Upper lobe of right lung (tissue), 1 donor: ENCODE measurements at regions not wholly inside any gene's neighbourhood (a gene's known extent, or its start where the extent isn't known, plus 50 kb on each side); places are given as distances from the start of the nearest gene placed in this dataset.

Source experiments
- ATAC-seq: fragments of 200-7000 bp; cut with Tn5 transposase; one replicate; pipeline ENCODE4 v1.9.1; 2020; ENCODE audit warnings: mild to moderate bottlenecking, moderate library complexity
- DNase-seq: peaks from one replicate; pipeline ENCODE4 v3.0.0-alpha.2; 2020
- H3K27ac ChIP-seq: fragments of 200-600 bp; one replicate; pipeline ENCODE4 v1.8.0; 2022
- H3K27me3 ChIP-seq: fragments of 200-600 bp; one replicate; pipeline ENCODE4 v1.8.0; 2022; ENCODE audit warnings: mild to moderate bottlenecking
- H3K36me3 ChIP-seq: fragments of 200-600 bp; one replicate; pipeline ENCODE4 v1.8.0; 2022
- H3K4me1 ChIP-seq: fragments of 200-600 bp; one replicate; pipeline ENCODE4 v1.8.0; 2022
- H3K4me3 ChIP-seq: fragments of 200-600 bp; one replicate; pipeline ENCODE4 v1.8.0; 2022; ENCODE audit warnings: mild to moderate bottlenecking
- H3K9me3 ChIP-seq: fragments of 200-600 bp; one replicate; pipeline ENCODE4 v1.8.0; 2022
- CTCF ChIP-seq: fragments of 200-600 bp; IDR thresholded peaks from one replicate; pipeline ENCODE4 v1.8.0; 2022; ENCODE audit warnings: antibody characterized with exemption
- intact Hi-C: fragments of 100-400 bp; cut with DNase I; formaldehyde crosslinking; loops from one replicate; pipeline ENCODE4 v1.11.0; 2022
- donor health status: DM: no; HTN: yes; CAD: no; lungs with severe emphysema.

GRCh38 chr3:34141841-34142337 is 343.5 kb downstream of the PDCD6IP start:
- intact Hi-C loops = no loop called here
- H3K4me1 ChIP-seq = no peaks in the 10 kb centered on the region
- DNase-seq (no peak), ATAC-seq (no peak)
- H3K27ac ChIP-seq = no peak overlapping the region
- TF ChIP-seq CTCF = no peak
- H3K9me3 ChIP-seq = no peaks in the 10 kb centered on the region
- no peaks in the 10 kb centered on the region for H3K27me3 ChIP-seq
- H3K36me3 ChIP-seq = no peaks in the 10 kb centered on the region
- H3K4me3 ChIP-seq = no peak overlapping the region

GRCh38 chr3:34145796-34146195 is 347.4 kb downstream of the PDCD6IP start:
- Histone ChIP-seq H3K27me3 (no peaks in the 10 kb centered on the region), H3K4me3 (no peak overlapping the region), H3K9me3 (no peaks in the 10 kb centered on the region), H3K36me3 (no peaks in the 10 kb centered on the region), H3K4me1 (no peaks in the 10 kb centered on the region), H3K27ac (no peak overlapping the region)
- intact Hi-C loops = no loop called here
- DNase-seq (no peak), ATAC-seq (no peak)
- no peak for TF ChIP-seq CTCF

- TF ChIP-seq CTCF = no peak
- DNase-seq (no peak), ATAC-seq (no peak)
- Histone ChIP-seq H3K9me3 (no peaks in the 10 kb centered on the region), H3K27me3 (no peaks in the 10 kb centered on the region), H3K4me1 (no peaks in the 10 kb centered on the region), H3K27ac (no peak overlapping the region), H3K4me3 (no peak overlapping the region), H3K36me3 (no peaks in the 10 kb centered on the region)
- intact Hi-C loops = no loop called here
These were observed 348.2 kb downstream of the PDCD6IP start for GRCh38 chr3:34146596-34146995.

- intact Hi-C loops = no loop called here
- DNase-seq = no peak
- Histone ChIP-seq H3K27ac (no peak overlapping the region), H3K4me3 (no peak overlapping the region), H3K36me3 (no peaks in the 10 kb centered on the region), H3K4me1 (no peaks in the 10 kb centered on the region), H3K9me3 (no peaks in the 10 kb centered on the region), H3K27me3 (no peaks in the 10 kb centered on the region)
- TF ChIP-seq CTCF = no peak
- no peak for ATAC-seq
These were observed 352.6 kb downstream of the PDCD6IP start for GRCh38 chr3:34150992-34151391.

GRCh38 chr3:34152656-34153055 is 354.2 kb downstream of the PDCD6IP start:
- no peak for DNase-seq

More at GRCh38 chr3:34152656-34153055, 354.2 kb downstream of the PDCD6IP start:
- no peak for TF ChIP-seq CTCF
- H3K36me3 ChIP-seq = no peaks in the 10 kb centered on the region
- no peaks in the 10 kb centered on the region for H3K27me3 ChIP-seq
- ATAC-seq = no peak
- intact Hi-C loops = no loop called here
- no peaks in the 10 kb centered on the region for H3K9me3 ChIP-seq
- no peak overlapping the region for H3K27ac ChIP-seq
- H3K4me1 ChIP-seq = no peaks in the 10 kb centered on the region
- no peak overlapping the region for H3K4me3 ChIP-seq
